ENCODE measurements at regions not wholly inside any gene's neighbourhood (a gene's known extent, or its start where the extent isn't known, plus 50 kb on each side); places are given as distances from the start of the nearest gene placed in this dataset.

DNA sequence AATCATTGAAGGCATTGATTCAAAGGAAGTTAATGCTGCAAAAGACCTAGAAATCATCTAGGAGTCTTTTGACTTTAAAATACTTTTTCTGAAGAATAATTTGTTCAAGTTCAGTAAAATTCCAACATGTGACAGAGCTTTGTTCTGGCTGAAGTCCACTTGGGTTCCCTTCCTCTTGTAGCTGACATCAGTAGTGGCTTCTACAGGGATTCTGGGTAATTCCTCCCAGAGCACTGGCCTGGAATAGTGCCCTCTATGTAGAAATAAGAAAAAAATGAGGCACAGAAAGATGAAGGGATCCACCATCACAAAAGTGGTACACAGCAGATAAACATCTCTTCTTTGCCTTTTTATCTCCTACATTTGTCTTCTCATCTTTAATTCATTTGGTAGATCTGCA lies 548.1 kb downstream of the LTN1 start:
- DNase-seq = no peak

DNA sequence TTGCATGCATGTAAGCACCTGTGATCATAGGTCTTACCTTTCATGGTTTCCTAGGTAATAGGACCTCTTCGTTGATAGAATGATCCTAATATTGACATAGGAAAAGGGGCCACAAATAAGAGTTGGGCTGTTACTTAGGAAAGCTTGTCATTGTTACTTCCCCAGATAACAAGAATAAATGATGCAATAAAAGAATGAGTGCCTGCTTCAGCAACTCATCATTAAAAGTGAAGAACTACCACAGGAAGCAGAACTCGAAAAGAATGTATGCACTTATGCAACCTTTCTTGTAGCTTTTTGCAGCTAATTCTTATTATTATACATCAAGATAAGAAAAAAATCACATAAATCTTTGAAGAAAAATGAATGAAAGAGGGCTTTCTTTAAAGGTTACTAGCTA lies 548.6 kb downstream of the LTN1 start:
- no peak for DNase-seq

DNA sequence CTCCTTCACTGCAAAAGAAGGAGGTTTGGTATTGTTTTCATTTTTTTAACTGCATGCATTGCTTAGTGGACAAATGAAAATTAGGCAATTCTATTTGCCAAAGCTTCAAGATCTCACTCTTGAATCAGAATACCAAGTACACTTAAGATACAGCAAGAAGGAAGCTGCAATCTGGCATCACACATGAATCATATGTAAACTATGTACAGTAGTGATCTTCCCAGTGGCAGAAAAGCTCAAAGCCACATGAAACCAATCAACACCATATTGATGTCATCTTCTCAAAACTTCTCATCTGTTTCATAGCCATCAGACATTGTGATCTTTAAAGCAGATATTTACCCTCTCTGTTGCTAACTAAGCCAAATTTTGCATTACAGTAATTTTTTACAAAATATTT lies 550.1 kb downstream of the LTN1 start:
- DNase-seq = no peak

DNA sequence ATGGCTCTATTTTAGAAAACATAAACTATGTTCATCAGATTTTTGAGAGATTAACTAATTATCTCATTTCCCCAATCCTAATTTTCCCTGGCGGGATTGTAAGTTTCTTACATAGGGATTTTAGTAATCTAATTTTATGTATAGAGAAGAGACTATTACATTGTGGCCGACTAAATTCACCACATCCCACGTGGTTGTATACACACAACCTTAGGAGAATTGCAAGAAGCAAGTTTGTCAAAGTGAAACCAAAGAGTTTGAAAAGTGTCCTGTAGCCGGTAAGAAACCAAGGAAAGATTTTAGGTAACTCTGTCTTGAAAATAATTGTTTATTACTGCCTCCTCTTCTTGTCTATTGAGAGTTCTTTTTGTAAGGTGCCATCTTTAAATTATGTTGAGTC lies 550.6 kb downstream of the LTN1 start:
- DNase-seq = no peak

DNA sequence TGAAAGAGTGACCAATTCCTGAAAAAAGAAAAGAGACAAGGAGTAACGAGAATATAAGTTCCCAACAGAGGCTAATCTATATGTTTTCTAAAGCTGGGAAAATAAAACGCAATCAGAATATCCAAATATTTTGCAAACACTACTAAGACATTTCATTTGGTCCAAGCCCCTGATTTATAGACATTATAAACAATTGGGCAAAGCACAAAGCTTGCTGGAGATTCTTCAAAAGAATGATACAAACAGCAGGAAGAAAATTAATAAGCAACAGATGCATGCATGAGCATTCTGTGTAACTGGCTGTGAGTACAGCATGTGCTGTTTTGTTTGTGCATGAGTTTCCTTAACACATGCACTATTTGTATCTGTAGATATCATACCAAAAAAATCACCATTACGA lies 552.9 kb downstream of the LTN1 start:
- no peak for DNase-seq

DNA sequence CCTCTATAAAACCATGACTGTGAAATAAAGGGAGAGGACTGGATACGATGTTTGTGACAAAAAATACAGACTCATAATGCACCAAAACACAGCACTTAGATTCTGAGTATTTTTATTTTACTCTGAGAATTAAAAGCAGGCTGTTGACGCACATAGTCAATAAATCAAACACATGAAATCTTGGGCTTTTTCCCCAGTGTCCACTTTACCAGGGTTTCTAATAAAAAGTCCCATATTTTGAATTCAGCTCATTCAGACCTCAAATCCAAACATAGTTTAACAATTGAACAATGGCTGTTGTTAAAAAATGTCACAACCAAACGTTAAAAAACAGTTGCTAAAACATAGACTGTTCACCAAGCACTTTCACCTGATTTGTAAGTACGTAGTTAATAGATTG lies 553.4 kb downstream of the LTN1 start:
- no peak for DNase-seq

DNA sequence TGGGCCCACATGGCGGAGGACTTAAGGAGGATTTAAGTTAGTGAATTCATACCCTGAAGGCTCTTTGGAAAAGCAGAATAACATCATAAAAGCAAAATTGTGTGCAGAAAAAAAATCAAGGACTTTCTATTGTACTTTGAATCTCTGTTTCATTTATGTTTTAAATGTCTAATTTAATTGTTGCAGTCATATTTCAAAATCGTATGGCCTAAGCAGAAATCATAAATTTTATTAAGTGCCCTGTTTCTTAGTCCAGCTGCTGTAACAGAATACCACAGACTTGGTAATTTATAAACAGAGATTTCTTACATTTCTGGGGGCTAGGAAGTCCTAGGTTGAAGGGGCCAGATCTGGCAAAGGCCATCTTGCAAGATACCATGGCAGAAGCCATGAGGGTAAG lies 555.6 kb downstream of the LTN1 start:
- DNase-seq = no peak

DNA sequence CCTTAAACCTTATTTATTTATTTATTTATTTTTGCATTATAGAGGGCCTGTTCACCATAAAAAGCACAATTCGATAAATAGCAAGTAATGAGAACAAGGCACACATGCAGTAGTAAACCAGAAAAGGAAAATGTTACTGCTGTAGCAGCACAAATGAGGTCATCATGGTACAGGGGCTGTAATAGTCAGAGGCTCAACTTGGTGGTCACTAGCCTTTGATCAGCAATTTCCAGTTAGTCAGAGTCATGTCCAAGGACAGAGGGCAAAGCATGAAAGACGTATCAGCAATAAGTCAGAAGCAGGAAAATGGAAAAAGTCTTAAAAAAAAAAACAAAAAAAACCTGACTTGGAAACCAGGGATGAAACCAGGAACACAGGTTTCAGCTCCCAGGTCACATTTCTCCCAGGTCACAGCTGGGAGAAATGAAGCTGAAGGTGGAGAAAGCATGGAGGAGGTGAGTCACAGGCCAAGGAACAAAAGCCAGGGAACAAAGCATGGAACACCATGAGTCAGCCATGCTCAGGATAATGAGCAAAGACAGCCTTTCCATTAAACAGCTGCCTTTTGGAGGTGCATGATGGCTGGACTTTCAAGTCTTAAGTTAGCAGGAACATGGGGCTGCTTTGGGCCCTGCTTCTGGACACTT lies 556.3 kb downstream of the LTN1 start:
- no peak for DNase-seq

DNA sequence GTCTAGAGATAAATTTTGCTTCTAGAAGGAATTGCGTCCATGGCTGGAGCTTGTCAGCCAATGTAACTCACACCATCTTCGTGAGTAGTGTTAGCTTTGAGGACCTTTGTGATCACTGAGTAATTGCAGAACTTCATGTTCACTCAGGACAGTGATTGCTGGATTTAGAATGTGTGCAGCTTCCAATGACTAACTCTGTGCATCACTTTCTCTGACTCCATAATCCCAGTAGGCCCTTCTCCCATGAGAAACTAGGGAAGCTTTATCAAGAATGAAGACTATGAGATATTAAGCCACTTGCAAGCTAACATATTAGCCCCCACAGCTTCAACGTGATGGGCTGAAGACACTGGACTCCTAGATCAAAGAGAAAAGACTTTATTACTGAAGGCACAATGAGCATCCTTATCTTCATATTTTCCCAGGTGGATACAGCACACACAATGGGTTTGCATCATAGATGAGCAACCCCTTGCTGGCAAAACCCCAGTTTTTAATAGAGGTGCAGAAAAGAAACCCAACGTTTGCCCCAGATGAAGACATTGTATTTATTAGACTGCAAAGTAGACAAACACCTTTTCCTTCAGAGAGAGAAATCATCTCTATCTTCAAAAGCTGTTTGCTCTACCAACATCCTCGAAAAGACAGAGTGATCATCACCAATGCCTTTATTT lies 561.0 kb downstream of the LTN1 start:
- no peak for DNase-seq

DNA sequence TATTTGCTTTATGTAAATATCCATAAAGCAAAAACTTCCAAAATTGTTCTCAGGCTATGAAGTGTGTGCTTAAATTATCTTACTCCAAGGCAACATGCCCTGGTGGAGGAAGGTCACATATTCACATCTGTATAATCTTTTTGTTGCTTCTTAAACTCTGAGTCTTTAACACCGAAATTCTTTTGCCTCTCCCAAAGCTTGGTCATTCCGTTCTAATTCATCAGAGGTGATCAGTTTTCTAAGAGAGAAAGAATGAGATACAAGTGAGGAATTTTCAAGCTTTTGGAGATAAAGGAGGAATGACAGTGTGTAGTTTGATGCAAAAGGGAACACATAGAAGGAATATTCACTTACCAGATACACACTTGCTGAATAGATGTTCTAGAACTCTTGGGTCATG lies 561.7 kb downstream of the LTN1 start:
- DNase-seq = no peak

DNA sequence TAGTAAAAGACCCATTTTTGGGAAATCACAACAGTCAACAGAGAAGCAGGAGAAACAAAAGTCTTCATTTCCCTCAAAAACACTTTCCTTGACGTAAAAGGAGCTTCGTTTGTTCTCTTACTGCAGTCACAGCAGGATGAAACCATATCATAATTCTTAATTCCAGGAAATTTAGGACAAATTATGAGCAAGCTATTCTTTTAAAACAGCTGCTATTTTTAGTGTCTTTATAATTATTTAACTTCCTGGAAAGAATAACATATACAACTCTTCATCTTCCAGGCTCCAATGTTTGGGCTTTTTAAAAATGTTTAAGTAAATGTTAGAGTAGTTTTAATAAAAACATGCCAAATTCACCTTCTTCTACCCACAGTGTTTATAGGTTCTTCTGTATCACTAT lies 563.5 kb downstream of the LTN1 start:
- DNase-seq = no peak

DNA sequence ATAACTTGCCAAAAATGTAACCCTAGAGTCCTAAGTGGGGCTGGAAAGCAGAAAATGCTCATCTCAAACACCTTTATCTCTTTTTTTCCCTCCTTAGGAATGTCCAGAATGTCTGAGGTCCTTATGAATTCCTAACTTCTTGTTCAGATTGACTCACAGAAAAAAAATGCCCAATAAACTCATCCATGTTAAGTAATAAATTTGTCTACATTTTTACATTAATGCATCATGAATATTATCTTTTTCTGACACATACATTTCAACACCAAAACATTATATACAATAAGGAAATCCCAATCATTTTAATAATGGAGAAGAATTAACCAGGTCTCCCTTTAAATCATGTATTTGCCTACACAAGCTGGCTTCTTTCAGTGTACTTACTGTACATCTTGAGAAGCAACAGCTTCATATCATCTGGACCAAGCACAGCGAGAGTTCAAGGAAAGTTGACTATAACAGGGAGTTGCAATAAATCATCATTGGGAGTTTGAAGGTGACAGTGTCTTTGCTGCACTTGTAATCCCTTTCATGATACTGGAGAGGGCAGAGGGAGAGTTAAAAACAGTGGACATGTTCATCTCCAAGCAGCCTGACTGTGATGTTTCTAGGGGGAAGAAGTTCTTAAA lies 565.2 kb downstream of the LTN1 start:
- no peak for DNase-seq

DNA sequence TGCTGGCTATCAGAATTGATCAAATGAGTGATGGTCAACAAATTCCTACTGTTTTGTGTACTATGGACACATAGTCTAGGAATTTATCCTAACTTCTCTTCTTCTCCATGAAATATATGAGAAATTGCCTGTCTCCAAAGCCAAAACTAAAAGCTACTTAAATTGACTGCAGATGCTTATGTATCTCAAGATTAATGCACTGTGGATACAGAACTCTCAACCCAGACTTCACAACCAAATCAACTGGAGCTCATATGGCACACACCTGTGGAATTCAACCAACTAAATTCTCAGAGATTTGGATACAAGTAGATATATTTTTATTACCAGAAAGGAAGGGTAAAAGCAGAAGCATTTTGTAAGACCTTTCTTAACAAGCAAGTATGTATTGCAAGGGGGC lies 566.1 kb downstream of the LTN1 start:
- no peak for DNase-seq

DNA sequence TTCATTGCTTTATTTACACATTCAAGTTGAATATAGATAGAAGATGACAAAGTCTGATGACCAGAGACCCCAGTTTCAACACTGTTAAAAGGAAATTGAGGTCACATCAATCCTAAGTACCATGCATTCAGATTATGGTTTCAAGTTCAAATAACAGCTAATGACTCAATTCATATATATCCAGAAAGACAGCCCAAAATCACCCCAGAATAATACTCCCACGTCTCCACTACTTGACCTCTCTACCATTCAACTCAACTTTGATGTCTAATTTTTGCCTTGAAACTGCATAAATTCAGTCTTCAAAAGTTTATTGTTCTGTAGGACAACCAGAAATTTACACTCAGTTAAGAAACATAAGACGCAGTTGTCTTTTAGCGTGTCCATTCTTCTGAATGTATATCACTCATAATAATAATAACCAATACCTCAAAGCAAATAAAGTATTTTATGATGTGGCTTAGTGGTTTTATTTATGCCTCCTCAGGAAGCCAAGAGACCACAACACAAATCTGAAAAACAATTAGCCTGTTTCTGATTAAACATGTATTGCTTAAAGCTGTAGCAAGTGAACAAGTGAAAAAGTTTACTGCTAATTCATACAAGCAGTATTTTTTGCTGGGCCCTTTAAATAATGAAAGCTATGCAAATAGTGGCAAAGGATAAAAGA lies 569.0 kb downstream of the LTN1 start:
- no peak for DNase-seq

DNA sequence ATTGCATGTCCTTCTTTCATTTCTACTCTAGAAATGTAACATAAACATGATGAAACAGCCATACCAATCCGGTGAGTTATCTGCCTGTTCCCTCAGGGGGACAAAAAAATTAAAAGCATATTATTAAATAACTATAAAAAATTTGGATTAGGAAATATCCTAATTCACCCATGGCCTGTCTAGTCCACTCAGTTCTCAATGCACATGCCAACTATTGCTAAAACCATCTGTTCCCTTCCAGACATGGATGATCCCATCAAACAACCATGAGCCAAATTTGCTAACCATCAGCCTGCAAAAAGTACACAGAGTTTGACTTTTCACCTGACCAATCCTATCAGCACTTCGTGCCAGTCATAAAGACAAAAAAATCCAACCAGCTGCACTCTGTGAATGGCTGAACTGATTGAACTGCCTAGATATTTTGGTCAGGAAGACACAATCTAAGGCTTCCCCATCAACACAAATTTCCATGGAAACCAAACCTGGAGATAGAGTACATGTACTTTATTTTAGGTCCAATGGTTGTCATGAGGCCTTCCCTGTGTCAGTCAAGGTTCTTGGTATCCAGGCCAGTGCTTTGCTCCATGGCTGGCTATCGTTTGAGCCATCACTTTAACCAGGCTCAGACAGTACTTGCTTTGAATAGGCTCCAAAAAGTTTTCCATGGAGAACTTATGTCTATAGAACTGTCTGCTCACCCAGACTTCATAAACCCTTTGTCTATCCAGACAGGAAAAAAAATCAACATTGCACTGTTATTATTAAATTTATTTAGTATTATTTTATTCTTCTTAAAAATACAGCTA lies 570.8 kb downstream of the LTN1 start:
- DNase-seq = no peak

DNA sequence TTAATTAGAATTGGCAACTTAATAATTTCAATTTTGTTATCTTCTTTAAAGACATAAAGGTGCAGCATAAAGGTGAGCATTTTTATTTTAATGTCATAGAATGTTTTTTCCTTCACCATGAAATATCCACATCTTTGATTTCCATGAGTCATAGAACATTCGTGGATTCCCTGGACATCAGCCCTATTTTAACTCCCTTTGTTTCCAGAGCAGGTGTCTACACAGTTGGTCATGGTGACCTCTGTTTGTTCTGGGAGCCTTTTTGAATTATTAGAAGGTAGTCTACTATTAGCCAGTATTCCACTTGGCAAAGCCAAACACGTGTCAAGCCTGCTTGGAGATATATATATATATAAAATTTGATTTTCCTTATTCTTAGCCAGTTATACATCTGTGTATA lies 572.9 kb downstream of the LTN1 start:
- no peak for DNase-seq

DNA sequence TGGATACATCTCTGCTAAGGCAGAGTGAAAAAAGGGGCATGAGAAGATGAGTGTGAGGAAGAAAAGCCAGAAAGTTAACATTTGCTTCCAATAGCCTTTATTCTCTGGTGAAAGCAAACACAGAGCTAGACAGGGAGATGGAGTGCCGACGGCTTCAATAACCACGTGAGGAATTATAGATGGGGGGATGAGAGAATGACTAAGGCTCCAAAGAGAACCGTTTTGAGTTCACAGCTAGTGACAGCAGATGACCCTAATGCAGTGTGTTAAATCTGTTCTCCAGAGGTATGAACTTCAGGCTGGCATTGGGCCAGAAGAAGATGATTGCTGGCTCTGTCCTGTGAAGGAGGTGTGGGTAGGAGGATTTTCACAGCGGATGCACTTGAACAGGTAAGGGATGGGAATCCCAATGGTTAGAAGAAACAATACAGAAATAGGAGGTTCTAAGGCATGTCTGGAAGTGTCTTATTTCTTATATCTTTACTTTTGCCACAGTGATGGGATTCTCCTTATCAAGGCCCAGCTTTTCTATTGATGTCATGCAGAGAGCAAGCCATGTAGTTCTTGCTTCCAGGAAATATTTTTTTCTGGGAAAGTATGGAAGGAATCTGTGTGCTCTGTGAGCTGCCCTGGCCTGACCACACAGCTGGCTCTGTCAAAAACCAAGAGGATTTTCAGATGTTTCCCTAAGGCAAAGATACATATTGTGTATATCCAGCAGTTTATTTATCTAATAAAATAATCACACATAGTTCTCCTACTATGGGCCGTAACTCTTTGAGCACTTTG lies 573.8 kb downstream of the LTN1 start:
- no peak for DNase-seq

DNA sequence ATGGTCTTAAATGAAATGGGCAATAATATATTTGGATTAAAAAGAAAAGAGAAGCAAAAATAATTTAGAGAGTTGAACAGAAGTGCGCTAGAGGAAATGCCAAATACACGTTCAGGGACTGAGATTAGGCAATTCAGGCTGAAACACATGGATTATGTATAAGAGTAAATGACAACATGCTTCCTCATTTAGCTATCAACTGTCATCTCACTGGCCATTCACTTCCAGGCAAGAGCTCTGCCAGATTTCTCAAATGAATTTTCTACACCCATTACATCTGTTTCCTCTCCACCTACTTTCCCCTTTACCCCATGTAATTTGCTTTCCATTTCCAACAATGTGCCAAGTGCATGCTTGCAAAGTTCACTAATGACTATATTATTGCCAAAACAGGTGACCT lies 582.4 kb downstream of the LTN1 start:
- DNase-seq = no peak

DNA sequence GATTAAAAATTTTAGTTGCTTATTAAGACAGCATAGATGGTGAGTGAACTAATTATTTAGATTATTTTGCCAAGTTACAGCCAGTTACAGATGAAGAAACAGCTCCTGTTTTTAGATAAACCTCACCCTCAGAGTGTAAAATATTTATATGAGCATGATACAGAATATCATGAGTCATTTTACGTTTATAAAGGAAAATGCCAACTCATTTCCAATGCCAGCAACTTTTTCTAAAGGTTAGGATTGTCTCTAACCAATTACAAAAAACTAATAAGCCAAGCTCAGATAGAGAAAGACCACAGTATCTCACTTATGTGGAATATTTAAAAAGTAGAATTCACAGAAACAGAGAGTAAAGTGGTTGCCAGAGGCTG lies 590.1 kb downstream of the LTN1 start:
- DNase-seq = no peak

DNA sequence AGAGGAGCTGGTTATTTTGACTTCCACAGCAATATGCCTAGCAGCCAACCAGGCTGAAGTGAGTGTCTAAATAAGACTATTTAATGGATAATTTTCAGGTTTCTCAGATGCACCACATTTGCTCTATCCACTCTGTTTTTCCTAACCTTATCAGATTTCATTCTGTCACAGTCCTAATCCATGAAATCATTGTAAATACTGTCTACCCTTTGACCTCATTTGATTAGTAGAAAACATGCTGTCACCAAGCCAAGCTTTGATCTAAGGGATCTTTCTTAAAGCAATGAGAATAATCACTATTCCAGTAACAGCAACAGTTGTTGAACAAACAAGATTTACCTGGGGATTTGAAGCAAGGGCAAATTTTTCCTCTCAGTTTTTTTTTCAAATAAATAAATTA lies 595.6 kb downstream of the LTN1 start:
- no peak for DNase-seq

DNA sequence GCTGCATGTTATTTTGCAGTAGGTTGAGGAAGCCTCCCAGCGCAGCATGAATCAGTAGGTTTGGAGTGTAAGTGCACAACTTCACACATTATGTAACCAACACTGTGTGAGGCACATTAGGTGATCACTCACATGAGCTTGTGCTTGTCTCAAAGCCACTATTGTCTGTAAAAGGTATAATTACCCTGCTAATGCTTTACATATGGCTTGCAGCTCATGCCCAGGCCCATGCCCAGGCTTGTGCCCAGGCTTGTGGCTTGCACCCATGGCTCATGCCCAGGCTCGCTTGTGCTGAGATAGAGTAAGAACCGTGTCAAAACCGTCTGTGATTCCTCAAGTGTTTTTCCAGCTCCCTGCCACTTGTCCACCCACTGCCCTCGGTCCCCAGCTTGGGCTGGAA lies 596.3 kb downstream of the LTN1 start:
- DNase-seq = no peak

DNA sequence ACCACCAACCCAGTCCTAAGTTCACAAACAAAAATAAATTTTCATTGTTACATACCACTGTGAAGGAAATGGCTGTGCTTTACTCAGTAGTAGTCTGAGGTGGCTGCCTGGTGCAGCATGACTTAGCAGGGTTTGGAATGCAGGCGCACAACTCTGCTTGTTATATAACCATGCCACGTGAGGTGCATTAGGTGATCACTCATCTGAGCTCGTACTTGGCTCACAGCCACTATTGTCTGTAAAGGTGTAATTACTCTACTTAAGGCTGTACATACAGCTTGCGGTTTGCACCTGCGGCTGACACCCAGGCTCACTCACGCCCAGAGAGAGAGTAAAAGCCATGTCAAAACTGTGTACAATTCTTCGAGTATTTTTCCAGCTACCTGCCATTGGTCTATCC lies 599.4 kb downstream of the LTN1 start:
- peak; percentile 61 for DNase-seq

All from NCI-H2081 treated with DMSO at 0.1 percent for 48 hours (cell line).